GM18868 (cell line): ENCODE measurements at regions not wholly inside any gene's neighbourhood (a gene's known extent, or its start where the extent isn't known, plus 50 kb on each side); places are given as distances from the start of the nearest gene placed in this dataset.

Experiments used
- ATAC-seq: cut with Tn5 transposase; IDR thresholded peaks from one replicate; pipeline ENCODE4 v1.9.1; 2021; ENCODE audit warnings: mild to moderate bottlenecking, moderate library complexity; ENCODE audit not compliant: unreplicated experiment

- ATAC-seq, result no peak
Observed at GRCh38 chr10:36704124-36704523, 421.3 kb upstream of the ANKRD30A start.

GRCh38 chr10:36703179-36703578, 422.2 kb upstream of the ANKRD30A start:
- ATAC-seq, result no peak

DNA sequence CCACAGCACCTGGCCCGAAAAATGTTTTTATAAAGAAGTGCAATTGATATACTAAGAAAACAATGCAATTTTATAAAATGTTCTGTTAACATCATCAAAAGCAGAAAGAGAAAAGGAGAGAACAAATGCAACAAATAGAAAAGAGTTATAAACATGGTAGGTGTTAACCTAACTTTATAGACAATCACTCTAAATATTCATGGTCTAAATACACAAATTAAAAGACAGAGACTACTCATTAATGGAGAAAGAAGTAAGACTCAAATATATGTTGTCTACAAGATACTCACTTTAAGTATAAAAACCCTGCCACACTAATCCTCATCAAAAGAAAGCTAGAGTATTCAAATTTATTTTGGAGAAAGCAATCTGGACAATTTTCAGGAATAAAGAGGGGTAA, 425.3 kb upstream of the ANKRD30A start:
- no peak for ATAC-seq

DNA sequence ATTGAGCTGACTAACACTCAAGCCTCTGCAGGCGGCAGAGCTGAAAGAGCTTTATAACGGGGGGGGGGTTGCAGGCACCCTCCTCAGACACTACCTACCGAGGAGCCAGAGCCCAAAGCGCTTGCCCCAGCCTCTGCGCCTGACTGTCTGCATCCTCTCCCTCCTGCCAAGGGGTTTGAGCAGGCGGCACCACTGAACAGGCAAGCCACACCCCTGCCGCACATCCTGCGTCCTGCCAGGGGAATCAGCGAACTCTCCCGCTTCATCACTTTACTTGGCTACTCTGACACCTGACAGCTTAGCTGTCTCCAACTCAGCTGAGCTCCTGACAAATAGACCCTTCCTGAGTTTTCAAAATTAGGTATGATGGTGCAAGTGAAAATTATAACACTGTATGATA, 432.6 kb upstream of the ANKRD30A start:
- no peak for ATAC-seq

GRCh38 chr10:36688717-36689116, 436.7 kb upstream of the ANKRD30A start:
- ATAC-seq, result no peak

DNA sequence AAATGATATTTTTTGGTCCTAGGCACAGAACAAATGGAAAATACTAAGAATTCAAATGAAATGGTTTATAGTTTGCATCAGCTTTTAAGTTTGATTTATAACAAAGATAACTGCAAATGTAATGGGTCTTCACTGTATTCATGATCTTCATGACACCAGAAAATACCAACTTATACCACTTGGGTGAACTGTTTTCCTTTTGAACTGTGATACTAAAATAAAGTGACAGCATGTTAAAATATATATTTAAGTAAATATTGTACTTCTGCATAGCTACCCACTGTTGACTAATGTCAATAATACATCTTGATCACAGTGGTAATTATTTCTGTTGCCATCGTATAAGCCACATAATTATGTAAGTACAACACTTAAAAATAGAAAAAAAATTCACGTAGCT, 442.0 kb upstream of the ANKRD30A start:
- no peak for ATAC-seq

DNA sequence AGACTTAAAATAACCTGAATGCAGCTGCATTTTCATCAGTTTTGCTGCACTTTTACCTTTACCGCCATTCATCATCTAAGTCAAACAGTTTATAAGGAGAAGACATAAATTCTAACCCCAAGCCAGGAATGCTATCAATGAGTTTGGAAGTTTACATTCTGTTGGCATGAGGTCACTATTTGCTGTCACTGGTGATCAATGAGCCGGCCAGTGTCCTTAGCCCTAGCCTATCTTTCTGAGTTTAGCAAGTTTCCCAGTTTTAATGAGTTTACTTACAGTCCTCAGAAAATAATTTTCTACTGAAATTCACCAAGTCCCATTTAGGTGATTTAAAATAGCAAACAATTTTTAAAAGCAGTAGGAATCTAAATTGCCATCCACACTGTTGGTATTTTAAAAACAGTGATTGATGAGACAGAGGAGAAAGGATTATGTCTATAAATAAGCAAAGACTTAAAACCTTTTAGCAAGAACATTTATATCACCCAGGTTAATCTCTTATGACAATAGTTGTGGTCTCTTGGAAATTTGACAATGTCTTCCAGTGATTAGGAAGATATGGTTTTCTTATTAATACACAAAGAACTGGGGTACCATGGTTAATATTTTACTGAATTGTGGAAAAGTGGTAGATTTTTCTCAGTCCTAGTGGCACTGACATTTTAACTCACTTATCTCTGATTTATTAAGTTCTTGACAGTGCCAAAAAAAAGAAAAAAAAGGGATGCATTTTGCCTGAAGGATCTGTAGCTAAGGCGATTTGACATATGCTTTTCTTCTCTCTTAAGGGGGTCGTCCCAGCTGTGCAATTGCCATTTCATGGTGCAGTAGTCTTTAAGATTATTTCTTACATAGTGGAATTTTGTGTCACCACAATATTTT, 443.4 kb upstream of the ANKRD30A start:
- no peak for ATAC-seq

GRCh38 chr10:36679554-36679953, 445.8 kb upstream of the ANKRD30A start:
- ATAC-seq, result no peak

- no peak for ATAC-seq
Observed at GRCh38 chr10:36677431-36677768, 448.0 kb upstream of the ANKRD30A start.

DNA sequence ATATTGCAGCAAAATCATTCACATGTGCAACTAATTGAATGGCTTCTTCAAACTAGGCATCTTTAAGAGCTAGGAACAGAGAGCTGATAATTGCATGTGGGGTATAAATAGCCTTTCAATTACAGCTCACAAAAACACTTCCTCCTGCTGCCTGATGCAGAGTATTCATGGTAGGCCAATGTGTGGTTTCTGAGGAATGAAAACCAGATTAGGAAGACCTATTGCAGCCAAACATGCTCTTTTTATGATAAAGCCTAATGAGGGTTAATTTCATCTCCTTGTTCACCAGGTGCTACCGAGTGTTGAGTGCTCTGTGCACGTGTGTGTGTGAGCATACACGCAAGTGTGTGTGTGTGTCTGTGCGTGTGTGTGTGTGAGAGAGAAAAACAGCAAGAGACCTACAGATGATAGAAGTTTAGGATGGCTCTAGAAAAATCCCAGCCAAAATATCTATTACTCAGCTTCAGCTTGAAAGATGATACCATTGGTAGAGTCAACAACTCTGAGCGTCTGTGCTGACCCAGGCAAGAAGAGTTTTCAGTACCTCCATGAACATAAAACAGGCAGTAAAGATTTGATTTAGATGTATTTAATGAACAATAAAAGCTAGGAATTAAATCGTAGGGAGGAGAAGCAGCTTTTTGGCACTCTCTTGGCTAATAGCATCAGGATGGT, 448.5 kb upstream of the ANKRD30A start:
- no peak for ATAC-seq

DNA sequence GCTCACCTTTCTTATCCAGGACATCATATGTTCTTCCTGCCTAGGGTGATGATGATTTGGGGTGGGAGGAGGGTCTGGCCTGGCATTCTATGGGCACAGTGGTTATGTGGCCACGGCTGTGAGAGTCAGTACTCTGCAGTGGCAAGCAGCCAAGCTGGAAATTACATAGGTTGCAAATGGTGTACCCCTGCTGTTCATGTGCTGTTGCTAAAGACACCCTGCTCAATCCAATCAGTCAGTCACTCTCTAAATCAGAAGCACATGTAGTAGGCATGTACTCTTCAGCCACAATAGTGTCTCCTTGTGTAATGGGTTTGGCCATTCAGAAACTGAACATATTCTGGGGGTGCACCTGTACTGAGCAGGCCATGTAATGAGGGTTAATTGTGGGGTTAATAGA, 449.1 kb upstream of the ANKRD30A start:
- ATAC-seq, result no peak

DNA sequence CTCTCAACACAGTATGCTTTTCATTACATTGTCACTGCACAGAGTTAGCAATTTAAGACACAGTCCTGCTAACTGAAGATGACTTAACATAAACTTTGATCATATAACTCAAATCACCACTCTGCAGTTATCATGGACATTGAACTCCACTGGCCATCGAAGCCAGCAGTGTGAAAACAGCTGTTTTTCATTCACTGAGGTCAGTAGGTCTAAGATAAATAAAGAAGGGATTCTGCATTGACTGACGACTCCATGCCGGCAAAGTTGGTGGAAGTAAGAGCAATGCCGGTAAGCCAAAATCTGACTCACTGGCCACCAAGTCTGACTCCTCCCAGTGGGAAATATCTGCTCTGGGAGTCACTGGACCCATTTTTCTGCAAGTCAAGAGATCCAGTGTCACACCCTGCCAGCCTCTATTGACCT, 449.9 kb upstream of the ANKRD30A start:
- ATAC-seq, result no peak

GRCh38 chr10:36671607-36672006, 453.8 kb upstream of the ANKRD30A start:
- no peak for ATAC-seq

GRCh38 chr10:36670621-36671402, 454.6 kb upstream of the ANKRD30A start:
- ATAC-seq, result no peak

GRCh38 chr10:36669615-36670352, 455.6 kb upstream of the ANKRD30A start:
- ATAC-seq, result no peak

- ATAC-seq, result no peak
Observed at GRCh38 chr10:36666451-36666850, 458.9 kb upstream of the ANKRD30A start.

DNA sequence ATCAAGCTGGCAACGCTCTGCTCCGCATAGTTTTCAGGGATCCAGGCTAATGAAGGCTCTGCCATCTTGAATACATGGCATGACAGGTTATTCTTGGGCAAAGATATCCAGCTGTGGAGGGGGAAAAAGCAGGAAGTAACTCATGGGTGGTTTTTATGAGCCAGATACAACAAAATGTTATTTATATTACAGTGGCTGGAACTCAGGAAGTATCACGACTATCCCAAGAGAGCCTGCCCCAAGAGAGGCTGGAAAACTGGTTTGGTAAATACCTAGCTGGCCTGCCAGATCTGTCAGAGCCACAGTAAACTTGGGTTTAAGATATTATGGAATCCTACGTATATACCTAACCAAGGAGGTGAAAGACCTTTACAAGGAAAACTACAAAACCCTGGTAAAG, 462.8 kb upstream of the ANKRD30A start:
- no peak for ATAC-seq

GRCh38 chr10:36650274-36650673, 475.1 kb upstream of the ANKRD30A start:
- no peak for ATAC-seq

GRCh38 chr10:36647540-36647939, 477.9 kb upstream of the ANKRD30A start:
- ATAC-seq, result no peak

DNA sequence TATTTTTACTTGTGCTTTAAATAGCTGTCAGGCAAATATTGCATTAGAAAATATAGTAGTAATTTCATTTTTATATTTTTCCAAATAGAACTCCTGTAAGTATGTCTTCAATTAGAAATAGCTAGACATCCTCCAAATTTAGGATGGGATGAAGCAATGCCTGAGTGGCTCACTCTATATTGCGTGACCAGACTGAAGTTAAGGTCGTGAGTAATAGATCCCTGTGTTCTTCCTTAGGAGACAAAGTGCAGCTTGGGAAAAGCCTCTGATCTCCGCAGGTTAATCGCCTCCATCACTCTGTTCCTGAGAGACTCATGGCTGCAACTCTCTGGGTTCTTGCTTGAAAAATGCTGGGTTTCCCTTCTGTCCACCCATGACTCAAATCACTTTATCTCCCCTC, 484.8 kb upstream of the ANKRD30A start:
- ATAC-seq, result no peak
